HUES48 (cell line): ENCODE measurements at regions not wholly inside any gene's neighbourhood (a gene's known extent, or its start where the extent isn't known, plus 50 kb on each side); places are given as distances from the start of the nearest gene placed in this dataset.
"Not testable (repeated sequence)": the region's sequence is repeated elsewhere in the genome, so short reads cannot be mapped to it uniquely, and the experiment has no call there.

Source experiments
- H3K27ac ChIP-seq: one replicate; pipeline ENCODE4 v1.7.0; 2013; ENCODE audit warnings: low read depth, low read length, inconsistent platforms
- H3K27me3 ChIP-seq: 2 replicates; pipeline ENCODE4 v1.6.1; 2013; ENCODE audit warnings: mild to moderate bottlenecking, low read length; ENCODE audit not compliant: control insufficient read depth, insufficient read depth
- H3K36me3 ChIP-seq: 2 replicates; pipeline ENCODE4 v1.6.1; 2013; ENCODE audit warnings: low read length; ENCODE audit not compliant: control insufficient read depth, insufficient read depth
- H3K4me1 ChIP-seq: 2 replicates; pipeline ENCODE4 v1.6.1; 2013; ENCODE audit warnings: mild to moderate bottlenecking, low read length; ENCODE audit not compliant: control insufficient read depth, insufficient read depth
- H3K4me3 ChIP-seq: 2 replicates; pipeline ENCODE4 v1.5.1; 2013; ENCODE audit warnings: mild to moderate bottlenecking, low read depth, low read length
- H3K9ac ChIP-seq: 2 replicates; pipeline ENCODE4 v1.6.1; 2013; ENCODE audit warnings: mild to moderate bottlenecking, low read depth, low read length, moderate library complexity
- H3K9me3 ChIP-seq: 2 replicates; pipeline ENCODE4 v1.6.1; 2013; ENCODE audit warnings: low read length; ENCODE audit not compliant: control insufficient read depth, insufficient read depth

GRCh38 chr6:141976994-141977393, 155.7 kb upstream of the GJE1 start:
- Histone ChIP-seq H3K27ac (no peak overlapping the region), H3K9ac (no peak overlapping the region), H3K4me3 (no peak overlapping the region), H3K4me1 (no peaks in the 10 kb centered on the region), H3K9me3 (no peaks in the 10 kb centered on the region), H3K27me3 (no peaks in the 10 kb centered on the region), H3K36me3 (no peaks in the 10 kb centered on the region)

DNA sequence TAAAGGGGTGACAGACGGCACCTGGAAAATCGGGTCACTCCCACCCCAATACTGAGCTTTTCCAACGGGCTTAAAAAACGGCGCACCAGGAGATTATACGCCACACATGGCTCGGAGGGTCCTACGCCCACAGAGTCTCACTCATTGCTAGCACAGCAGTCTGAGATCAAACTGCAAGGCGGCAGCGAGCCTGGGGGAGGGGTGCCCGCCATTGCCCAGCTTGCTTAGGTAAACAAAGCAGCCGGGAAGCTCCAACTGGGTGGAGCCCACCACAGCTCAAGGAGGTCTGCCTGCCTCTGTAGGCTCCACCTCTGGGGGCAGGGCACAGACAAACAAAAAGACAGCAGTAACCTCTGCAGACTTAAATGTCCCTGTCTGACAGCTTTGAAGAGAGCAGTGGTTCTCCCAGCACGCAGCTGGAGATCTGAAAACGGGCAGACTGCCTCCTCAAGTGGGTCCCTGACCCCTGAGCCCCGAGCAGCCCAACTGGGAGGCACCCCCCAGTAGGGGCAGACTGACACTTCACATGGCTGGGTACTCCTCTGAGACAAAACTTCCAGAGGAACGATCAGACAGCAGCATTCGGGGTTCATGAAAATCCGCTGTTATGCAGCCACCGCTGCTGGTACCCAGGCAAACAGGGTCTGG, 162.8 kb upstream of the GJE1 start:
- not testable (repeated sequence) for H3K27ac ChIP-seq, H3K9ac ChIP-seq, H3K4me1 ChIP-seq, H3K36me3 ChIP-seq, H3K4me3 ChIP-seq, H3K9me3 ChIP-seq, H3K27me3 ChIP-seq

DNA sequence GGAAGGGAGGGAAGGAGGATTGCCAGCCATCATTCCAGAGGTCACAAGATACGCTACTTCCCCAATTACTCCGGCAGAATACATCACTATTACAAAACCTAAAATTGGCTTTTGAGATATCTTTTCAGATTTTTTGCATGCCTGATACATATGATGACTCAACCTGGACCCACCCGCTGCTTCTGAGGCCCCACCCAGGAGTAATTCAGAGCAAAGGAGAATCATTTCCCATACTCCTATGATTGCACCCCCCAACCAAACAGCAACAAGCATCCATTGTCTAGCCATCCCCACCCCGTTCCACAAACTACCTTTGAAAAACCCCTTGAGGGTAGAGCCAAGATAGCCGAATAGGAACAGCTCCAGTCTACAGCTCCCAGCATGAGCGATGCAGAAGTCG, 163.5 kb upstream of the GJE1 start:
- no peak overlapping the region for H3K4me3 ChIP-seq
- H3K9ac ChIP-seq: no peak overlapping the region
- no peaks in the 10 kb centered on the region for H3K36me3 ChIP-seq
- H3K27ac ChIP-seq: no peak overlapping the region
- H3K4me1 ChIP-seq: no peaks in the 10 kb centered on the region
- H3K27me3 ChIP-seq: no peaks in the 10 kb centered on the region
- no peaks in the 10 kb centered on the region for H3K9me3 ChIP-seq

DNA sequence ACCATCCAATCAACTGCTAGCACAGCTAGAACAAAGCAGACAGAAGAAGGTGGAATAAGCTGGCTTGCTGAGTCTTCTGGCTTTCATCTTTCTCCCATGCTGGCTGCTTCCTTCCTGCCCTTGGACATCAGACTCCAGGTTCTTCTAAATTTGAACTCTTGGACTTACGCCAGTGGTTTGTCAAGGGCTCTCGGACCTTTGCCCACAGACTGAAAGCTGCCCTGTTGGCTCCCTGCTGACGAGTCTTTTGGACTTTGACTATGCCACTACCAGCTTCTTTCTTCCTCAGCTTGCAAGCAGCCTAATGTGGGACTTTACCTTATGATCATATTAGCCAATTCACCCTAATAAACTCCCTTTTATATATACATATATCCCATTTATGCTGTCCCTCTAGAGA, 164.1 kb upstream of the GJE1 start:
- H3K4me3 ChIP-seq: no peak overlapping the region
- no peaks in the 10 kb centered on the region for H3K36me3 ChIP-seq
- no peak overlapping the region for H3K9ac ChIP-seq
- no peaks in the 10 kb centered on the region for H3K27me3 ChIP-seq
- H3K27ac ChIP-seq: no peak overlapping the region
- no peaks in the 10 kb centered on the region for H3K4me1 ChIP-seq
- H3K9me3 ChIP-seq: no peaks in the 10 kb centered on the region

- Histone ChIP-seq H3K4me3 (no peak overlapping the region), H3K36me3 (no peaks in the 10 kb centered on the region), H3K9me3 (no peaks in the 10 kb centered on the region), H3K27ac (no peak overlapping the region), H3K4me1 (no peaks in the 10 kb centered on the region), H3K27me3 (no peaks in the 10 kb centered on the region), H3K9ac (no peak overlapping the region)
These were observed 167.6 kb upstream of the GJE1 start for GRCh38 chr6:141965016-141965545.

- Histone ChIP-seq H3K36me3 (no peaks in the 10 kb centered on the region), H3K9me3 (no peaks in the 10 kb centered on the region), H3K27me3 (no peaks in the 10 kb centered on the region), H3K4me1 (no peaks in the 10 kb centered on the region), H3K27ac (no peak overlapping the region), H3K9ac (no peak overlapping the region), H3K4me3 (no peak overlapping the region)
These were observed 169.0 kb upstream of the GJE1 start for GRCh38 chr6:141963543-141964295.

GRCh38 chr6:141957271-141957670, 175.5 kb upstream of the GJE1 start:
- Histone ChIP-seq H3K36me3 (no peaks in the 10 kb centered on the region), H3K9me3 (peaks cover 25% of the 10 kb centered on the region), H3K27me3 (no peaks in the 10 kb centered on the region), H3K9ac (no peak overlapping the region), H3K27ac (no peak overlapping the region), H3K4me1 (peaks cover 10% of the 10 kb centered on the region), H3K4me3 (no peak overlapping the region)

DNA sequence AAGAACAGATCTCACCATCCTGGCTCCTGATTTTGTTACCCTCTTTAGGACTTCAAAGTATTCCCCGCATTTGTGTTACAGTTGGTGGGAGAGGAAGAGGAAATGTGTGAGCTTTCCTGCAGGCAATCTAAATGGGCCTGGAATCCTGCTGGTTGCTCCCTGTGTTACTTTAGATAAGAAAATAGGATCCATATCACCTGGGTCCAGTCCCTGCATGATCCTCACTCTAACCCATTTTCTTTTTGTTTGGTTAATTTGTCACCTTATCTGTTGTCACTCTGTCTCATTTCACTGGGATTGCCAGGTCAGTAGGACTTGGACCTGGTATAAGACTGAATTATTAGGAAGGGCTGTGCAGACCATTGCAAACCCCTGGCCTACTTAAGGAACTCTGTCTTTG, 175.9 kb upstream of the GJE1 start:
- Histone ChIP-seq H3K27ac (no peak overlapping the region), H3K4me3 (no peak overlapping the region), H3K9me3 (peaks cover 28% of the 10 kb centered on the region), H3K27me3 (no peaks in the 10 kb centered on the region), H3K9ac (no peak overlapping the region), H3K4me1 (peaks cover 10% of the 10 kb centered on the region), H3K36me3 (no peaks in the 10 kb centered on the region)

GRCh38 chr6:141956046-141956761, 176.5 kb upstream of the GJE1 start:
- Histone ChIP-seq H3K27me3 (no peaks in the 10 kb centered on the region), H3K9ac (no peak overlapping the region), H3K4me1 (peaks cover 10% of the 10 kb centered on the region), H3K4me3 (no peak overlapping the region), H3K9me3 (peaks cover 28% of the 10 kb centered on the region), H3K27ac (no peak overlapping the region), H3K36me3 (no peaks in the 10 kb centered on the region)

DNA sequence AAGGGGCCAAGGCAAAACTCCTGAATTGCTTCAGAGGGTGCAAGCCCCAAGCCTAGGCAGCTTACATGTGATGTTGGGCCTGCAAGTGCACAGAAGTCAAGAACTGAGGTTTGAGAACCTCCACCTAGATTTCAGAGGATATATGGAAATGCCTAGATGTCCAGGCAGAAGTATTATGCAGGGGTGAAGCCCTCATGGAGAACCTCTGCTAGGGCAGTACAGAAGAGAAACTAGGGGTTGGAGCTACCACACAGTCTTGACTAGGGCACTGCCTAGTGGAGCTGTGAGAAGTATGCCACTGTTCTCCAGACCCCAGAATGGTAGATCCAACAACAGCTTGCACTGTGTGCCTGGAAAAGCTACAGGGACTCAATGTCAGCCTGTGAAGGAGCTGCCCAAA, 179.7 kb upstream of the GJE1 start:
- Histone ChIP-seq H3K27me3 (no peaks in the 10 kb centered on the region), H3K9ac (no peak overlapping the region), H3K4me3 (no peak overlapping the region), H3K36me3 (no peaks in the 10 kb centered on the region), H3K9me3 (peaks cover 28% of the 10 kb centered on the region), H3K4me1 (peaks cover 10% of the 10 kb centered on the region), H3K27ac (no peak overlapping the region)

- no peaks in the 10 kb centered on the region for H3K9me3 ChIP-seq
- H3K4me3 ChIP-seq: no peak overlapping the region
- H3K36me3 ChIP-seq: no peaks in the 10 kb centered on the region
- H3K27ac ChIP-seq: no peak overlapping the region
- no peak overlapping the region for H3K9ac ChIP-seq
- H3K27me3 ChIP-seq: no peaks in the 10 kb centered on the region
- H3K4me1 ChIP-seq: no peaks in the 10 kb centered on the region
These were observed 186.2 kb upstream of the GJE1 start for GRCh38 chr6:141946502-141946901.
